ENCODE measurements at regions not wholly inside any gene's neighbourhood (a gene's known extent, or its start where the extent isn't known, plus 50 kb on each side); places are given as distances from the start of the nearest gene placed in this dataset.

- Mint-ChIP-seq H3K27me3 (ENCODE audit: low read depth) (no peaks in the 10 kb centered on the region), H3K4me3 (ENCODE audit: unreplicated experiment) (no peak overlapping the region), H3K4me1 (ENCODE audit: low read depth) (peaks cover 5% of the 10 kb centered on the region), H3K36me3 (ENCODE audit: low read depth) (no peaks in the 10 kb centered on the region), H3K9me3 (ENCODE audit: low read depth) (no peaks in the 10 kb centered on the region), H3K27ac (ENCODE audit: unreplicated experiment) (no peak overlapping the region)
- no peak for TF ChIP-seq CTCF (IDR thresholded peaks at IDR 0.05)
- no peak for DNase-seq (ENCODE audit: low spot score)
Observed at GRCh38 chr11:128266893-128267292, 320.5 kb downstream of the ETS1 start.

GRCh38 chr11:128262463-128263345, 324.7 kb downstream of the ETS1 start:
- Mint-ChIP-seq H3K27ac (ENCODE audit: unreplicated experiment) (no peak overlapping the region), H3K36me3 (ENCODE audit: low read depth) (no peaks in the 10 kb centered on the region), H3K9me3 (ENCODE audit: low read depth) (peaks cover 2% of the 10 kb centered on the region), H3K27me3 (ENCODE audit: low read depth) (no peaks in the 10 kb centered on the region), H3K4me1 (ENCODE audit: low read depth) (peaks cover 5% of the 10 kb centered on the region), H3K4me3 (ENCODE audit: unreplicated experiment) (no peak overlapping the region)
- DNase-seq (ENCODE audit: low spot score): no peak
- no peak for TF ChIP-seq CTCF (IDR thresholded peaks at IDR 0.05)

- DNase-seq (ENCODE audit: low spot score): no peak
- Mint-ChIP-seq H3K27me3 (ENCODE audit: low read depth) (no peaks in the 10 kb centered on the region), H3K9me3 (ENCODE audit: low read depth) (peaks cover 3% of the 10 kb centered on the region), H3K4me1 (ENCODE audit: low read depth) (peaks cover 5% of the 10 kb centered on the region), H3K4me3 (ENCODE audit: unreplicated experiment) (no peak overlapping the region), H3K27ac (ENCODE audit: unreplicated experiment) (no peak overlapping the region), H3K36me3 (ENCODE audit: low read depth) (no peaks in the 10 kb centered on the region)
- TF ChIP-seq CTCF (IDR thresholded peaks at IDR 0.05): no peak
Observed at GRCh38 chr11:128261011-128261421, 326.3 kb downstream of the ETS1 start.

- no peak for DNase-seq (ENCODE audit: low spot score)
- no peak overlapping the region for H3K4me3 Mint-ChIP-seq (ENCODE audit: unreplicated experiment)
- no peaks in the 10 kb centered on the region for H3K36me3 Mint-ChIP-seq (ENCODE audit: low read depth)
- peaks cover 5% of the 10 kb centered on the region for H3K4me1 Mint-ChIP-seq (ENCODE audit: low read depth)
- H3K27ac Mint-ChIP-seq (ENCODE audit: unreplicated experiment): no peak overlapping the region
- TF ChIP-seq CTCF (IDR thresholded peaks at IDR 0.05): no peak
- H3K27me3 Mint-ChIP-seq (ENCODE audit: low read depth): no peaks in the 10 kb centered on the region
- peaks cover 3% of the 10 kb centered on the region for H3K9me3 Mint-ChIP-seq (ENCODE audit: low read depth)
Observed at GRCh38 chr11:128260398-128260797, 327.0 kb downstream of the ETS1 start.

GRCh38 chr11:128259816-128260215, 327.5 kb downstream of the ETS1 start:
- no peaks in the 10 kb centered on the region for H3K36me3 Mint-ChIP-seq (ENCODE audit: low read depth)
- TF ChIP-seq CTCF (IDR thresholded peaks at IDR 0.05): no peak
- peaks cover 3% of the 10 kb centered on the region for H3K9me3 Mint-ChIP-seq (ENCODE audit: low read depth)
- H3K27ac Mint-ChIP-seq (ENCODE audit: unreplicated experiment): no peak overlapping the region
- no peak for DNase-seq (ENCODE audit: low spot score)
- H3K27me3 Mint-ChIP-seq (ENCODE audit: low read depth): no peaks in the 10 kb centered on the region
- H3K4me1 Mint-ChIP-seq (ENCODE audit: low read depth): peaks cover 5% of the 10 kb centered on the region
- no peak overlapping the region for H3K4me3 Mint-ChIP-seq (ENCODE audit: unreplicated experiment)
